ENCODE measurements at regions not wholly inside any gene's neighbourhood (a gene's known extent, or its start where the extent isn't known, plus 50 kb on each side); places are given as distances from the start of the nearest gene placed in this dataset.

- intact Hi-C loops (cut with DNase I) = no loop called here
- Histone ChIP-seq H3K4me1 (peaks cover 0 to 20% (median 5%) of the 10 kb centered on the region in 4 donors), H3K27ac (replicated peaks in 1 of 4) (no peak overlapping the region), H3K36me3 (no peaks in the 10 kb centered on the region), H3K4me3 (no peak overlapping the region), H3K27me3 (no peaks in the 10 kb centered on the region), H3K9me3 (no peaks in the 10 kb centered on the region)
- no peak for DNase-seq (ENCODE audit: extremely low spot score)
- no peak for TF ChIP-seq EP300 (IDR thresholded peaks at IDR 0.05)
- TF ChIP-seq POLR2AphosphoS5 (IDR thresholded peaks at IDR 0.05) = no peak
- no peak for TF ChIP-seq CTCF (IDR thresholded peaks at IDR 0.05)
- TF ChIP-seq POLR2A (IDR thresholded peaks at IDR 0.05; ENCODE audit: low read depth) = no peak
- WGBS = 85% methylated on average over 3 of the region's 3 CpGs
These were observed 50.1 kb upstream of the WDR75 start for GRCh38 chr2:189391201-189391600.

Data from esophagus muscularis mucosa (tissue), 4 donors.